Endothelial cell of hepatic sinusoid (primary cell): ENCODE measurements at regions not wholly inside any gene's neighbourhood (a gene's known extent, or its start where the extent isn't known, plus 50 kb on each side); places are given as distances from the start of the nearest gene placed in this dataset.

Experiments used
- in situ Hi-C: cut with HindIII; loops from 2 replicates; pipeline ENCODE4 v1.10.0; 2017; ENCODE audit warnings: low sequenced_read_pairs

DNA sequence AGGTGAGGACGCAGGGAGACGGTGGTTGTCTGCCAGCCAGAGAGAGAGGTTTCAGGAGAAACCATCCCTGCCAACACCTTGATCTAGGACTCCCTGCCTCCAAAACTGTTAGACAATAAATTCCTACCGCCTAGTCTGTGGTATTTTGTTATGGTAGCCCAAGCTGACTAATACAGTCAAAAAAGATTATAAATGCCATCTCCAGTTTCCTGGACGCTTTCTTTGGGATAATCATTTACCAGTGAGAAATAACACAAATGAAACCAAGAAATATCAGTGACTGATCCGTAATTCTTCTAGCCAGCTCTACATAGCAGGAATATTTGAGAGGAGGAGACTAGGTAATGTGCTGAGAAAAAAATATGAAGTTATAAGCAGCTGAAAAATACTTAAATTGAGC, 707.8 kb upstream of the LMCD1 start:
- in situ Hi-C loops: no loop called here

DNA sequence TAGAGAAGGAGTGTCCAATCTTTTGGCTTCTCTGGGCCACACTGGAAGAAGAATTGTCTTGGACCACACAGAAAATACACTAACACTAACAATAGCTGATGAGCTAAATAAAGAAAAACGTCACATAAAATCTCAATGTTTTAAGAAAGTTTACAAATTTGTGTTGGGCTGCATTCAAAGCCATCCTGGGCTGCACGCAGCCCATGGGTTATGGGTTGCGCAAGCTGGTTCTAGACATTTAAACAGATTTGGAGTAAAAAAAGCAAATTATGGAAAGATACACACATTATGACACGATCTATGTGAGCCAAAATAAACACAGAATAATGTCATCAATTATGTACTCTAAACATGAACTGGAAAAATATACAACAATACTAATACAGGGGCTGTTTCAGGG, 703.3 kb upstream of the LMCD1 start:
- in situ Hi-C loops: no loop called here

DNA sequence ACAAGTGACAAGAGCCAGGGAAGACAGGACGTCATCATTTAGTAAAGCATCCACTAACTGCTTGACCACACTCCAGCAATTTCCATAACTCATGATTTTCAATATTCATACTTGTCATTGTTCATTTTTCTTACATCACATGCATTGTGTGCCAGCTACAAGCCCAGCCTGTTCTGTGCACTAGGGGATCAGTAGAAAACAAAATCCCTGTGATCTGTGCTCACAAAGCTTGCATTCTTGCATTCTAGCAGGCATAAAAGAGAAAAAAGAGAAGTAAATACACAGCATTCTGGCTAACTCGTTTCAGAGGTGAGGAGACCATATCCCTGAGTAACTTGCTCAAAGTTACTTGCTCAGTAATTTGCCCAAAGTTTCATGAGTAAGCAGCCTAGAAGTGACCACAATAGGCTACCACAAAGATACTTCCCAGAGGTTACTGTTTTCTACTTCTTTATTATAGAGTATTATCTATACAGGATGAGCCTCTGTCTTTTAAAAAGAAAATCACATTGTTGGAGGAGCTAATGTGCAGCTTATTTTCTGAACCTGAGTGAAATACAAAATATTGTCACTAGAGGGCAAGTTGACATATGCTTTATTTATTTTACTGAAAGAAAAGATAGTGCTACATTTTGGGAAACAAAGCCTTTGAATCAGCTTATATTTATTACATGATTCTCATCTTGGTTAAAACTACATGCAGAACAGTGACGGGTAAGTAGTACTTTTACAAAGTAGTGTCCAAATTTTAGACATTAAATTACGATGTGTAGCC, 701.4 kb upstream of the LMCD1 start:
- in situ Hi-C loops: no loop called here

DNA sequence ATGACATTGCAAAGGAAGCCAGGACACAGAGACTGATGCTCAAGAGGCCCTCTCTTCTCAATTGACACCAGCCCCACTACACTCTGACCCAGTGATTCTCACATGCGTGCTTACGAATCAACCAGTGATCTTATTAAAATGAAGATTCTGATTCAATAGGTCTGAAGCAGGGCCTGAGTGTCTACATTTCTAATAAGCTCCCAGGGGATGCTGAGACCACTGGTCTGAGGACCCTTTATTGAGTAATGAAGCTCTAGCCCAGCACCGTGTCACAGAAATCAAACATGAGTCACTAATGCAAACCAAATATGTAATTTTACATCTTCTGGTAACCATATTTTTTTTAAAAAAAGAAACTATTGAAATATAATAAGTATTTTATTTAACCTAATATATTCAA, 689.1 kb upstream of the LMCD1 start:
- in situ Hi-C loops: no loop called here

DNA sequence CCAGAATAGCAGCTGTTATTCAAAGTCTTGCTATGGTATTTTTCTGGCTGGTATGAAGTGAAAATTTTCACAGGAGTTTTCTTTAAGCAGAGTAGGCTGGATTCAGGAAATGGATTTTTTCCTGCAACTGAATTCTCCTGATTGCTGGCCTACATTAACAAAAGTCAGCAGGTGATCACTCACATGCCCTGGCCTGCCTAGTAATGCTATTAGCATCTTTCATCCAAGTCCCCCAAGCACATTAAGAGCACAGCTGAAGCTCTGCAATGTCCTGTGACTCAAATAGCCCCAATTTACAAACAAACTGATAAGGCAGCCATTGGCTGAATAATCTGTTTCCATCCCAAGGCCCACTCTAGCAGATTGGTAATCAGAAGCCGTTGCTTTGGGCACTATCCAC, 688.3 kb upstream of the LMCD1 start:
- in situ Hi-C loops: no loop called here

DNA sequence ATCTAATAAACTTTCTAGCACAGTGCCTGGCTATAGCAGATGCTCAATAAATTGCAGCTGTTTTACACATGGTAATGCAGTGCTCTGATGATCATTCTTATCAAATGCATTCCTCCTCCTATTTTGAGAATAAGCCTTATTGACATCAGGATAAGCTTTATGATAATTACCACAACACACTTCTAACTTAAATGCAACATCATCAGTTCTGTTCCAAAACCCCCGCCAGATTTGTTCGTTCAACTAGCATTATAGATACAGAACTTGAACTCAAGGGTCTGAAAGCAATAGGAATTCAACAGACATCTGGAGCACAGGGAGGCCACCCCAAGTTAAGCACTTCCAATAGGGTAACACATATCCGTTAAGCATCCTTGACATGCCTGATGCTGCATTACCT, 684.4 kb upstream of the LMCD1 start:
- in situ Hi-C loops: no loop called here

DNA sequence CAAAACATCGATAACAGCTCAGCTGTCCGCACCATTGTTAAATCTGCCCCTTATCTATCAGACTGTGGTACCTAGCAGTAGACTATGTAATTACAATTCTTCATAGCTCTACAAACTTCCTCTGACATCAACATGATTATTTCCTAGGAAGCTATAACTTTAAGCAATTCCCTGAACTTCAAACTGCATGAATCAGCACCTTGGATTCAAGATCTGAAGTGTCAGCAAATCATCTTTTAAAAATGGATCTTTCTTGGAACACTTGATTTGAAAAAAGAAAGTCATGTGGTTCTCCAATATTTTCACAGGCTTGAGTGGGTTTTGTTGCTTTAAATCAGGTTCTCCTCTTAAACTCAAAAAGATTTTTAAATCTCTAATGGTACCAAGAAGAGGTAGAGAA, 680.7 kb upstream of the LMCD1 start:
- in situ Hi-C loops: no loop called here

DNA sequence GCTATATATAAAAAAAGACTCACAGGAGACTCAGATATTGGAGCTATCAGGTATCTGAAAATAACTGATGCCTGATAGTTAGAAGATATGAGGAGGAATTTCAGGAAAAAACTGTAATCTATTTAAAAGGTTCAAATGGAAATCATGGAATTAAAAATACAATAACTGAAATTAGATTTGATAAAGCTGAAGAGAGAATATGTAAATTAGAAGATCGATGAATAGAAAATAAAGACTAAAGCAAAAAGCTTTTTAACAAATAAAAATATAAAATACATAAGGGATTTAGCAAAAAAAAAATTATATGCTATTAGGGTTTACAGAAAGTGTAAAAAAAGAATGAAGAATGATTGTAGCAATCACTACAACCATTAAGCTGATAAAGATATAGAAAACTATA, 679.8 kb upstream of the LMCD1 start:
- in situ Hi-C loops: no loop called here

DNA sequence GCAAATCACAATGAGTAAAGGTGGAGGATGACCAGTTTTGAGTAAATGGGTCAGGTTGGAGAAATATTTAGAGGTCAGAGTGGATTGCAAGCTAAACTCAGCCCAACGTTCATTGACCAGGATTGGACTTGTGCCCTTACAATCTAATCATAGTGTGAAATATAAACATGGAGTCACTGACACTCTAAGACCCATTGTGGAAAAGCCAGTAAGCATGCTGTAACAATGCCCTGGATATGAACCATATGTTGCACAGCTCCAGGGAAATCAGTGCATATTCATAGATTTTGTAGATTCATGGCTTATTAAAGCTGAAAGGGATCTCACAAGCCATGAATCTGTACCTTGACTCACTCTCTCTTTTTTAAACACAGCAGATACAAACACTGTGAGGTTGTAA, 660.2 kb upstream of the LMCD1 start:
- in situ Hi-C loops: no loop called here

DNA sequence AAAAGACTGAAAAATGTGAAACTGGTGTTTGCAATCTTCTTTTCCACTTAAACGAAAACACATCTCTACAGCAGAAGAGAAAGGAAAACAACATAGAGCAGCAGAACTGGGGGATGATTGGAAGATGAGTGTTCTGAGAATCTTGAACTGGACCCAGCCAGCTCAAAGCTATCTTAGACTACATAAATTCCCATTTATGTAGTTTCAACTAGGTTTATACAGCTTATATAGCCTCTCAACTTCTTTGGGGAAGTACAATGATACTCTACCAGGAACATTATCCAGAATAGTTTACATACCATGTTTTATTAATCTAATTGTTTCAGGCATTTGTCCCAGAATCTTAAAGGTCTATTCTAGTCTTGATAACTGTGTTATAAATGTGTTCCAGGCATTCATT, 658.2 kb upstream of the LMCD1 start:
- in situ Hi-C loops: no loop called here

DNA sequence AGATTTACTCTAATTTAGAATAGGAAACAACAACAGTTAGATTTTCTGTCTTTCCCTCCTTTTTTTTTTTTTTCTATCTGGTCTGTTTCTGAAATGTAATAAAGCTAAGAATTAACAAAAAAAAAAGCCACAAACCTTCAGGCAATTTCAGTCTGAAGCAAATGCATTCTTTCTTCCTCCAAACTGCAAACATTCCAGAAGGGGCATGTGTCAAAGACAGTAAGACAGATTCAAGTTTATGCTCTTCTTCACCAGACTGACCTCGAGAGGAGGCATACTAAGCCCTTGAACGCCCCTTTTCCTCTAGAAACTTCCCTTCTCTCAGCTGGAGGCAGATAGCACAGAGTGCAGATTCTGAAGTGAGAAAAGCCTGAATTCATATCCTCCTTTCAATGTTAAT, 654.6 kb upstream of the LMCD1 start:
- in situ Hi-C loops: no loop called here

DNA sequence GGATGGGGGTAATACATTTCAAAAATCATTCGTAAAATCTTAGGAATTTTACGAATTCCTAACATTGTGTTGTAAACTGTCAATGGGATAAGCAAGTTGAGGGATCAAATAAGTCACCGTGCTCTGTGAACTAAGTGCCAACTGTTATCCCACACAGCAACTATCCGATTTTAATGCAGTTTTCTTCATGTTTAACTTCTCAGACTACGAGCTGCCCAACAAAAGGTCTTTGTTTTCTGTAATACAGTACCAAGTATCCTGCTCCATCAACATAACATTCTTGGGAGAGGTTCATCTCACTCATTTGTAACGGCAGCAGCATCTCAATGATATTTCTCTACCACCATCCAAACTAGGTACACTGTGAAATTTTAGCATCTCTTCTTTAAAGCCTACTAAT, 654.1 kb upstream of the LMCD1 start:
- in situ Hi-C loops: no loop called here

DNA sequence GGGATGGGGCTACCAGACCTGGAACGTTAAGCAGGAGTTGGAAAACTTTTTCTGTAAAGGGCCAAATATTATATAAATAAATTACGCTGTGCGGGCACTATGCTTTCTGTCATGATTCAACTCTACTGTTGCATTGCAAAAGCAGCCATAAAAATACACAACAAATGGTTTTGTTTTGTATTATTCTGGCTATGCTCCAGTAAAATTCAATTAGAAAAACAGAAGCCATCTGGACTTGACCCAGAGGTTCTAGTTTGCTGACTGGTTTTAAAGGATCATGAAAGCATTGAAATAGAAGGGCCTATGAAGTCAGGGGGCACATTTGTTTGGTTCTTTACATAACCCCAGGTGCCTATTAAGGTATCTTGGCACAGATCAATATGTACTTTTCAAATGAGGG, 647.4 kb upstream of the LMCD1 start:
- in situ Hi-C loops: no loop called here

DNA sequence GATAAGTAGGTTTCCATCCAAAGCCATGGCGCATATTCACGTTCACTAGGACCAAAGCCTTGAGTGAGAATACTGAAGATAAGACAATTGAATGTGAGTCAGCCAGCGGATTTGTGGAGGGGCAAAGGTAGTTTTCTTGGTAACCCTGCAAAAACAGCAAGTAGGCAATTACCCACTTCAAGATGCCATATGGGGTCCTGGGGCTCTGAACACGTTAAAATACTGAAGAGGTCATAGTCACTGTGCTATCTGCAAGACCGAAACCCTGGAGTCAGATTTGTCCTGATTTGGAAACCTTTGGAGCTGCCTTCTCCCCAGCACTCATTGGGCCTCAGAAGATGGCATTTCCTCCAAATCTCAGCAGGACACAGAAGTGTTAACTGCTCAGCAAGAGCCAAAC, 646.9 kb upstream of the LMCD1 start:
- in situ Hi-C loops: no loop called here

DNA sequence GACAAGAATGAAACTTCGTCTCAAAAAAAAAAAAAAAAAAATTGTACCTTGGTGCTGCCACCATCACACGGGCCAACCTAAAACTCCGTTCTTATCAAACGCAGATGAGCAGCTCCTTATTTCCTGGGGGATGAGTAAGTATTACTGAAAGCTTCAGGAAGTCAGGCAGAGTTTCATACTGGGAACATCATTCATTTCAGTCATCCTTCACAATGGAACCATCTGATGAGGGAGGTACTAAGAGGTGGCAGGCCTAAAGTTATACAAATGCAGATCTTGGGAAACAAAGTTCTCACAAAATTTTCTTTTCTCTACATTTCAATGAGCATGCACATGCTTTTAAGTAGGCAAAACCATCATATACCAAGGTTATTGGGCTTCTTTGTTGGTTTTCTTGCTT, 636.0 kb upstream of the LMCD1 start:
- in situ Hi-C loops: no loop called here

DNA sequence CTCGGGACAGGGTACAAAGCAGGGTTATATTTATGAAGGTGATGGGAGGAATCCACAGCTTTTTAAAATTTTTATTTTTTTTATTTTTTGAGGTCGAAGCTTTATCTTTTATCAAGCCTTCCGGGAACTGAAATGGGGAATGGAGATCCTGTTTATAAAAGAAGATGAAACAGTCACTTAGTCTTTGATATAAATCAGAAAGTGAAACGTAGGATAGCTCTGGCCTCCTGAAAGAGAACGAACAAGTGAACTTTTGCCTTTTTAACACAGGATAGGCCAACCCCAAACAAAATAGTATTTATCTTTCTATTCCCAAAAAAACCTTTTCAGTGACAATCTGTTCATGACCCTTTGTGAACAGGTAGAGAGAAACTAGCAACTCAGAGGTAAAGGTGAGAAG, 634.0 kb upstream of the LMCD1 start:
- in situ Hi-C loops: no loop called here

DNA sequence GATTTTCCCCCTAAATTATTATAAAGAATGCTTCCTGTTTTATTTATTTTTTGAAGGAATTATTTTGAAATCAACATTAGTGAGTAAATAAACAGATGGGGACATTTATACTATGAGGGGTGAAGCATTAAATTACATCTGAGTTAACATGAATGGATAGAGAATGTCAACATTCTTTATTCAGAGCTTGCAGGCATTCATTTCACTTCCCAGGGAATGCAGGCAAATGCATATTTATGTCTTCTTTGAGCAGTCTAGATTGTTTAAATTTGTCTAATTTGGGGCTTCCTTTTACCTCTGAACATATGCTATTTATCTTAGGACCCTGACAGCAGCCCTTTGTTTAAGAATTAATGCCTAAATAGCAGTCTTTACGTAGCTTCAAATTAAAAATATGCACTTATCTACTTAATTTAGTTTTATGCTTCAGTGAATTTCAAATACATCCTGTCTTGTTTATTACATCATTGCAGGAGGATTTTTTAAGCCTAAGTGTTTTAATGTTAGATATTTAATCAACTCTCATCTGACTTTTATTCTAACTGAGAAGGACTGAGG, 630.5 kb upstream of the LMCD1 start:
- in situ Hi-C loops: no loop called here

DNA sequence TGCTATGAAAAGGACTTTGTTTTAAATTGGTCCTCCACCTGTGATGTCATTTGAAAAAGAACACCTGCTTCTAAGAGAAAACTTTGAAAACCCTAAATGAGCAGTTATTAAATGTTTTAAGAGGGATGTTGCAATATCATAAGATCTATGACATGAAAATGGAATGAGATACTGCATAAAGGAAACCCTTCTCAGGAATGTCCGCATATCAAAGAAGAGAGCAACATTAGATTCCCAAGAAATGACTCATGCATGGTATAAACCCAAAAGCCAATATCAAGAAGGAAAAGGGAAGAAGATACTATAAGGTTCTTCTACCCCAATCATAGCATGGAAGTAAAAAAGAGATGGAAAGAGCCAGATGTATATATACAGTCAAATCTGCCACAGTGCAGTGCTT, 627.5 kb upstream of the LMCD1 start:
- in situ Hi-C loops: no loop called here

DNA sequence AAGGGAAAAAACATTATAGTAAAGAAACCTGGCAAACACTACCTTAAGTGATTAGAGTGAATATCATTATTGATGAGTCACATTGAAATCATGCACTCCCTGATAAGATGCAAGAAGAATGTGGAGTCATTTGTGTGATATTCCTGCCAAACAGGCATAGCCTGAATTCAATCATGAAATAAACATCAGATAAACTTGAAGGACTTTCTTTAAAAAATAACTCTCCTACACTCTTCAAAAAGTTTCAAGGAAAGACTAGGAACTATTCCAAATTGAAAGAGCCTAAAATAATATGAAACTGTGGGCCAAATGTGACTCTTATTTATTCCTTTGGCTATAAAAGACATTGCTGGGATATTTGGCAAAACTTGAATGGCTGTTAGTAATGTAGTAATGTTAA, 625.7 kb upstream of the LMCD1 start:
- in situ Hi-C loops: no loop called here

DNA sequence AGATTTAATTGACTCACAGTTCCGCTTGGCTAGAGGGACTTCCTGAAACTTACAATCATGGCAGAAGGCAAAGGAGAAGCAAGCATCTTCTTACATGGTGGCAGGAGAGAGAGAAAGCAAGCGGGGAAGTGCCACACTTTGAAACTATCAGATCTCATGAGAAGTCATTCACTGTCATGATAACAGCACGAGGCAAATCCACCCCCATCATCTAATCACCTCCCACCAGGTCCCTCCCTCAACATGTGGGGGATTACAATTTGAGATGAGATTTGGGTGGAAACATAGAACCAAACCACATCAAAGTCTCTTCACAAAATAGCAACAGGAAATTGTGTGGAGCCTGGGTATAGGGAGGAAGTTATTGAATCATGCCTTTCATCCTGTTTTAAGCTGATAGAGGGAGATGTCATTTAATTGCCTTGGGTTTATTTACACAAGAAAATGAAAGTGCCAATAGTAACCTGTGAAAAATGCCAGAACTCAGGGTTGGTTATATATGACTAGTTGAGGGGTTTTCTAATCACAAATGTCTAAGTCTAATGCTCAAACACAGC, 624.8 kb upstream of the LMCD1 start:
- in situ Hi-C loops: no loop called here

DNA sequence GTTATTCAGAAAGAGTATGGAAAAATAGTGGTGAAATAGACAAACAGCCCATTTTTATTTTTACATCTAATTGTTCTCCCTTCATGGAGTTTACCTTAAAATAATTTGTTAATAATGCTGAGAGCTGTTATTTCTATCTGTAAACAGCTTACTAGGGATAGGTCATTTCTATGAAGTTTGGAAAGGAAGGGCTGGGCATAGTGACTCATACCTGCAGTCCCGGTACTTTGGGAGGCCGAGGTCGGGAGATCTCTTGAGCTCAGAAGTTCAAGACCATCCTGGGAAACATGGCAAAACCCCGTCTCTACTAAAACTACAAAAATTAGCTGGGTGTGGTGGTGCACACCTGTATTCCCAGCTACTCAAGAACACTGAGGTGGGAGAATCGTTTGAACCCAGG, 624.3 kb upstream of the LMCD1 start:
- in situ Hi-C loops: no loop called here

DNA sequence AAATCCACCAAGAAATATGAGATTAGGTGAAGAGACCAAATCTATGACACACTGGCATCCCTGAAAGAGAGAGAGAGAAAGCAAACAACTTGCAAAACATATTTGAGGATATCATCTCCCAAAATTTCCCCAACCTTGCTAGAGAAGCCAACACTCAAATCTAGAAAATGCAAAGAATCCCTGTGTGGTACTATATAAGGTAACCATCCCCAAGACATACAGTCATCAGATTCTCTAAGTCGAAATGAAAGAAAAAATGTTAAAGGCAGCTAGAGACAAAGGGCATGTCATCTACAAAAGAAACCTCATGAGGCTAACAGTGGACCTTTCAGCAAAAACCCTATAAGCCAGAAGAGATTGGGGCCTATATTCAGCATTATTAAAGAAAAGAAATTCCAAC, 622.1 kb upstream of the LMCD1 start:
- in situ Hi-C loops: no loop called here

DNA sequence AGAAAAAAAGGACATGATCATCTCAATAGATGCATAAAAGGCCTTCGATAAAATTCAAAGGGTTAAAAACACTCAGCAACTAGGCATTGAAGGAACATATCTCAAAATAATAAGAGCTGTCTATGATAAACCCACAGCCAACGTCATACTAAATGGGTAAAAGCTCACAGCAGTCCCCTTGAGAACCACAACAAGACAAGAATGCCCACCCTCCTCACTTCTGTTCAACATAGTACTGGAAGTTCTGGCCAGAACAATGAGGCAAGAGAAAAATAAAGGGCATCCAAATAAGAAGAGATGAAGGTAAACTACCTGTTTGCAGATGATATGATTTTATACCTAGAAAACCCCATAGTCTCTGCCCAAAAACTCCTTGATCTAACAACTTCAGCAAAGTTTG, 619.7 kb upstream of the LMCD1 start:
- in situ Hi-C loops: no loop called here
